H1 (cell line): ENCODE measurements at regions not wholly inside any gene's neighbourhood (a gene's known extent, or its start where the extent isn't known, plus 50 kb on each side); places are given as distances from the start of the nearest gene placed in this dataset.

Experiments
- CTCF ChIA-PET: fragments of 300-600 bp; sonication (Branson Sonifier 250); formaldehyde crosslinking; loops from one replicate; lab custom pipeline; 2021; ENCODE audit not compliant: partially characterized antibody; lab: Charles Lee
- POLR2A ChIA-PET: fragments of 300-600 bp; sonication (Branson Sonifier 250); formaldehyde crosslinking; loops from one replicate; lab custom pipeline; 2021; ENCODE audit warnings: inconsistent platforms; ENCODE audit not compliant: partially characterized antibody; lab: Charles Lee
- DNase-seq, 2 experiments: peaks; one replicate each; pipeline versions ENCODE4 v3.0.0 to v3.0.0-alpha.2; 2010 to 2022; ENCODE audit warnings: low spot score in 2 of 2, low read depth in 1 of 2, mixed read lengths in 1 of 2
- FAIRE-seq: peaks from 2 replicates; lab custom pipeline; 2011; peaks lifted over from hg19 to GRCh38; lab: Jason Lieb, UNC
- H2AFZ ChIP-seq: 2 replicates; pipeline ENCODE4 v1.8.1; 2012; ENCODE audit warnings: low read length, inconsistent platforms
- H2AK5ac ChIP-seq: 2 replicates; pipeline ENCODE4 v1.6.1; 2013; ENCODE audit warnings: low read depth, low read length
- H2BK120ac ChIP-seq: replicated peaks from 2 replicates; pipeline ENCODE3; 2013; ENCODE audit warnings: low read depth, low read length, inconsistent platforms
- H2BK12ac ChIP-seq: 2 replicates; pipeline ENCODE4 v1.6.1; 2013; ENCODE audit warnings: low read depth, low read length
- H2BK15ac ChIP-seq: 2 replicates; pipeline ENCODE4 v1.6.1; 2013; ENCODE audit warnings: low read length
- H2BK20ac ChIP-seq: 2 replicates; pipeline ENCODE4 v1.6.1; 2013; ENCODE audit warnings: low read length
- H2BK5ac ChIP-seq: 2 replicates; pipeline ENCODE4 v1.6.1; 2013; ENCODE audit warnings: low read depth, low read length
- H3K14ac ChIP-seq: 2 replicates; pipeline ENCODE4 v1.6.1; 2013; ENCODE audit warnings: inconsistent platforms; ENCODE audit not compliant: insufficient read length
- H3K18ac ChIP-seq: 2 replicates; pipeline ENCODE4 v1.6.1; 2013; ENCODE audit warnings: low read length; ENCODE audit errors: extremely low read depth
- H3K23ac ChIP-seq: 2 replicates; pipeline ENCODE4 v1.6.1; 2013; ENCODE audit warnings: inconsistent platforms; ENCODE audit not compliant: insufficient read length
- H3K23me2 ChIP-seq: 2 replicates; pipeline ENCODE4 v1.6.1; 2013; ENCODE audit warnings: low read depth, low read length
- H3K27ac ChIP-seq: 2 replicates; pipeline ENCODE4 v1.6.1; 2011; ENCODE audit warnings: low read depth, low read length, inconsistent platforms
- H3K27me3 ChIP-seq, 4 experiments: replicated peaks in 1 of 4; 1 replicate in 1 of 4; 2 replicates in 3 of 4; pipeline versions ENCODE4 v1.6.1 to v1.8.1; 2011 to 2013; ENCODE audit warnings: low read length in 3 of 4, mild to moderate bottlenecking in 3 of 4, inconsistent platforms in 2 of 4, mixed read lengths in 2 of 4, moderate library complexity in 1 of 4; ENCODE audit not compliant: control insufficient read depth in 3 of 4, insufficient read depth in 3 of 4; ENCODE audit errors: extremely low read depth in 1 of 4
- H3K36me3 ChIP-seq, 4 experiments: 2 replicates each; pipeline versions ENCODE4 v1.6.1 to v1.8.1; 2011 to 2013; ENCODE audit warnings: mild to moderate bottlenecking in 4 of 4, low read length in 3 of 4, moderate library complexity in 2 of 4, control low read depth in 1 of 4, inconsistent platforms in 1 of 4; ENCODE audit not compliant: insufficient read depth in 4 of 4, control insufficient read depth in 2 of 4
- H3K4ac ChIP-seq: replicated peaks from 2 replicates; pipeline ENCODE3; 2013; ENCODE audit warnings: low read length, low read depth, mixed read lengths, inconsistent platforms; ENCODE audit not compliant: insufficient read length
- H3K4me1 ChIP-seq, 4 experiments: replicated peaks in 1 of 4; 1 replicate in 1 of 4; 2 replicates in 3 of 4; pipeline versions ENCODE4 v1.6.1 to v1.8.1; 2011 to 2013; ENCODE audit warnings: low read length in 3 of 4, inconsistent platforms in 2 of 4, mixed read lengths in 1 of 4; ENCODE audit not compliant: insufficient read depth in 4 of 4, control insufficient read depth in 3 of 4
- H3K4me2 ChIP-seq, 2 experiments: 2 replicates each; pipeline versions ENCODE4 v1.6.1 to v1.8.1; 2011 to 2013; ENCODE audit warnings: low read depth in 2 of 2, low read length in 2 of 2, control low read depth in 1 of 2, inconsistent platforms in 1 of 2, mild to moderate bottlenecking in 1 of 2; ENCODE audit not compliant: insufficient read depth in 1 of 2
- H3K4me3 ChIP-seq, 4 experiments: fragments of 200-600, 300-600 bp in 1 of 4; sonication (generic), shearing (Covaris generic), sonication (Bioruptor Twin) in 1 of 4; 2 replicates each; pipeline versions ENCODE4 v1.5.1 to v1.8.1; 2011 to 2016; ENCODE audit warnings: low read length in 4 of 4, low read depth in 3 of 4, control low read depth in 2 of 4, inconsistent platforms in 2 of 4, mild to moderate bottlenecking in 2 of 4, mixed read lengths in 1 of 4, moderate library complexity in 1 of 4; ENCODE audit not compliant: insufficient read depth in 2 of 4; ENCODE audit errors: extremely low read depth in 1 of 4
- H3K56ac ChIP-seq: replicated peaks from 2 replicates; pipeline ENCODE3; 2013; ENCODE audit warnings: low read depth, mild to moderate bottlenecking, mixed read lengths, low read length, inconsistent platforms; ENCODE audit not compliant: insufficient read length
- H3K79me1 ChIP-seq: 2 replicates; pipeline ENCODE4 v1.6.1; 2013; ENCODE audit warnings: low read depth, low read length, control low read depth
- H3K79me2 ChIP-seq, 2 experiments: 2 replicates each; pipeline versions ENCODE4 v1.6.1 to v1.8.1; 2012 to 2013; ENCODE audit warnings: low read length in 2 of 2, mild to moderate bottlenecking in 2 of 2, inconsistent platforms in 1 of 2; ENCODE audit not compliant: insufficient read depth in 2 of 2, control insufficient read depth in 1 of 2
- H3K9ac ChIP-seq, 4 experiments: replicated peaks in 1 of 4; 1 replicate in 1 of 4; 2 replicates in 3 of 4; pipeline versions ENCODE4 v1.6.1 to v1.8.1; 2011 to 2013; ENCODE audit warnings: low read depth in 3 of 4, low read length in 3 of 4, control low read depth in 2 of 4, mild to moderate bottlenecking in 2 of 4, moderate library complexity in 2 of 4, inconsistent platforms in 1 of 4; ENCODE audit errors: extremely low read depth in 1 of 4
- H3K9me3 ChIP-seq, 2 experiments: 2 replicates each; pipeline versions ENCODE4 v1.6.1 to v1.8.1; 2012 to 2013; ENCODE audit warnings: mild to moderate bottlenecking in 2 of 2, moderate library complexity in 2 of 2, control low read depth in 1 of 2, inconsistent platforms in 1 of 2, low read depth in 1 of 2, low read length in 1 of 2, mixed read lengths in 1 of 2; ENCODE audit not compliant: insufficient read depth in 2 of 2
- H4K20me1 ChIP-seq, 2 experiments: replicated peaks in 1 of 2; 2 replicates each; pipeline versions ENCODE3 to v1.8.1; 2011 to 2013; ENCODE audit warnings: inconsistent platforms in 2 of 2, low read length in 2 of 2, mild to moderate bottlenecking in 1 of 2; ENCODE audit not compliant: insufficient read depth in 2 of 2, control insufficient read depth in 1 of 2
- H4K5ac ChIP-seq: 2 replicates; pipeline ENCODE4 v1.6.1; 2013; ENCODE audit warnings: low read length, low read depth, mixed read lengths, inconsistent platforms; ENCODE audit not compliant: insufficient read length
- H4K8ac ChIP-seq: 2 replicates; pipeline ENCODE4 v1.8.0; 2013; ENCODE audit warnings: mild to moderate bottlenecking, moderate library complexity, low read length, inconsistent platforms; ENCODE audit not compliant: insufficient read depth; ENCODE audit errors: extremely low read depth
- H4K91ac ChIP-seq: replicated peaks from 2 replicates; pipeline ENCODE3; 2013; ENCODE audit warnings: low read length, mixed read lengths, inconsistent platforms; ENCODE audit not compliant: insufficient read length
- ASH2L ChIP-seq: fragments of 200-600, 300-600 bp; sonication (generic); IDR thresholded peaks from one replicate; pipeline ENCODE4 v1.7.1; 2017; ENCODE audit warnings: low read length
- BRCA1 ChIP-seq: IDR thresholded peaks from 2 replicates; pipeline ENCODE4 v1.6.1; 2012; ENCODE audit warnings: low read depth, low read length, improper control_type of control experiment
- KDM4A ChIP-seq: IDR thresholded peaks from one replicate; pipeline ENCODE4 v1.7.1; 2012; ENCODE audit warnings: low read depth, mild to moderate bottlenecking, moderate library complexity, low read length, inconsistent platforms; ENCODE audit not compliant: severe bottlenecking
- KDM5A ChIP-seq: fragments of 200-600 bp; IDR thresholded peaks from 2 replicates; pipeline ENCODE4 v1.7.1; 2012; ENCODE audit warnings: mild to moderate bottlenecking, low read length, inconsistent platforms, mixed read lengths
- NANOG ChIP-seq: IDR thresholded peaks from 2 replicates; pipeline ENCODE4 v1.6.1; 2011; ENCODE audit warnings: low read length, low read depth, mild to moderate bottlenecking, inconsistent platforms; ENCODE audit not compliant: insufficient read depth, poor library complexity, severe bottlenecking
- TBP ChIP-seq: IDR thresholded peaks from 2 replicates; pipeline ENCODE4 v1.6.1; 2011; ENCODE audit warnings: low read depth, low read length, improper control_type of control experiment
- ZNF274 ChIP-seq: IDR thresholded peaks from 2 replicates; pipeline ENCODE4 v1.7.0; 2012; ENCODE audit warnings: low read length, borderline replicate concordance; ENCODE audit errors: extremely low read depth
- WGBS, 2 experiments: shearing (Covaris generic) in 1 of 2; methylation state at CpG; one replicate each; pipeline versions ENCODE4 v1.1.6 to v1.1.7; 2013 to 2015; ENCODE audit warnings: low lambda C conversion rate in 2 of 2, mixed read lengths in 2 of 2, inconsistent platforms in 1 of 2, low coverage in 1 of 2, missing lambda C conversion rate in 1 of 2; ENCODE audit not compliant: insufficient replicate concordance in 2 of 2, insufficient coverage in 1 of 2, insufficient read length in 1 of 2; ENCODE audit errors: extremely low coverage in 1 of 2, missing lambda C conversion rate in 1 of 2; 5-methylcytosine and 5-hydroxymethylcytosine counted together

DNA sequence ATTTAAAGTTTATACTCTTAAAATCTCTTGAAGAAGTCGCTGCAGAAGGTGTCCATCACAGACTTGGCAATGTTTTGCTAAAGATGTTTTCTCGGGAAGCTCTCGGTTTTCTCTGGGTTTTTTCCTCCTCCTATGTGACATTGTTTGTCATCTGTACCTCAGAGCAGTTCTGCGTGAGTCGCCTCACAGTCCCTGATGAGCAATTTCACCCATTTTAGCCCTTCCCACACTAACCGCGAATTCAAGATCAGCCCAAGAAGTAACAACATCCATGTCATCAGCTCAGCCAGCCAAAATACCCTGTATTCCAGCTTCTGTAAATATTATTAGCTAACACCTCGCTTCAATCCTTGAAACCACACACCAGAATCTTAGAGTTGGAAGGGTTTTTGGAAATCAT is 224.3 kb upstream of the SETMAR start:
- no peaks in the 10 kb centered on the region for H3K27me3 ChIP-seq

More for the DNA sequence above, 224.3 kb upstream of the SETMAR start:
- Histone ChIP-seq H3K23me2 (no peaks in the 10 kb centered on the region), H3K4me1 (no peaks in the 10 kb centered on the region), H3K18ac (no peak overlapping the region), H3K4me2 (no peak overlapping the region), H4K91ac (no peak overlapping the region), H2BK12ac (no peak overlapping the region), H3K4me3 (no peak overlapping the region), H3K56ac (no peak overlapping the region), H3K14ac (no peak overlapping the region), H2AK5ac (no peak overlapping the region), H2BK20ac (no peak overlapping the region), H3K23ac (no peak overlapping the region), H4K5ac (no peak overlapping the region), H4K20me1 (no peaks in the 10 kb centered on the region), H2BK120ac (no peak overlapping the region), H2BK15ac (no peak overlapping the region), H3K9me3 (no peaks in the 10 kb centered on the region), H4K8ac (no peak overlapping the region), H3K36me3 (no peaks in the 10 kb centered on the region), H2AFZ (no peak overlapping the region), H3K27ac (no peak overlapping the region), H3K4ac (no peak overlapping the region), H3K79me2 (no peaks in the 10 kb centered on the region), H3K79me1 (no peaks in the 10 kb centered on the region), H3K9ac (no peak overlapping the region), H2BK5ac (no peak overlapping the region)
- FAIRE-seq (no peak), DNase-seq (no peak)
- TF ChIP-seq ASH2L (no peak), NANOG (no peak), TBP (no peak), ZNF274 (no peak), KDM4A (no peak), BRCA1 (no peak), KDM5A (no peak)
- 83% methylated on average over 8 of the region's 8 CpGs; no CpG with 5 or more reads in 1 of the 2 experiments for WGBS, 2 experiments
- ChIA-PET CTCF (interaction anchor here (0.8 to 1.5 kb wide), 4 partner anchors 11 to 193 kb away, joined by 3 read pairs; no protein-coding TSS in a partner anchor), POLR2A (no interaction called here)
